Limb (tissue), 2 donors: ENCODE measurements at regions not wholly inside any gene's neighbourhood (a gene's known extent, or its start where the extent isn't known, plus 50 kb on each side); places are given as distances from the start of the nearest gene placed in this dataset.
"Not testable (repeated sequence)": the region's sequence is repeated elsewhere in the genome, so short reads cannot be mapped to it uniquely, and the experiment has no call there.

Experiments
- DNase-seq, 2 donors: peaks; one replicate each; pipeline ENCODE4 v3.0.0-alpha.2; 2016; ENCODE audit errors: extremely low spot score in 2 of 2

DNA sequence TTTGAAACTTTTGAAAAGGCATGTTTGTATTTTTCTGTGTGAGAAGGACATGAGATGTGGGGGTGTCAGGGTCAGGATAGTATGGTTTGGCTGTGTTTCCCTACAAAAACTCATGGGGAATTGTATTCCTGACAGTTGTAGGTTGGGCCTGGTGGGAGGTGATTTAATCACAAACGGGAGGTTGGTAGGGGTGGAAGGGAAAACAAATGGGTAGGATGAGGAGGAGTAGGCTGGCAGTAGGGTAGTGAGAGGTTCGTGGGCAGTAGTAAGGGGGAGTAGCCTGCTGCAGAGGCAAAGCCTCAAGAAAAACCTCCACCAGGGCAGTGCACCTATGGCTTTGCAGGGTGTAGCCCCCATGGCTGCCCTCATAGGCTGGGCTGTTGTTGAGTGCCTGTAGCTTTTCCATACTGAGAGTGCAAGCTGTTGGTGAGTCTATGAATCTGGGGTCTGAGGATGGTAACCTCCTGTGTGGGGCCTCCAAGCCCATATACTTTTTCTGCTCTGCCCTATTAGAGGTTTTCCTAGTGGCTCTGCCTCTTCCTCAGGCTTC lies 587.7 kb downstream of the CWH43 start:
- DNase-seq = not testable (repeated sequence)

GRCh38 chr4:49575250-49575649 lies 589.2 kb downstream of the CWH43 start:
- DNase-seq = not testable (repeated sequence)

- DNase-seq = not testable (repeated sequence)
Measured at GRCh38 chr4:49578371-49578770, 592.3 kb downstream of the CWH43 start.

- not testable (repeated sequence) for DNase-seq
Measured at GRCh38 chr4:49578899-49579298, 592.8 kb downstream of the CWH43 start.

- not testable (repeated sequence) for DNase-seq
Measured at GRCh38 chr4:49580166-49580565, 594.1 kb downstream of the CWH43 start.

DNA sequence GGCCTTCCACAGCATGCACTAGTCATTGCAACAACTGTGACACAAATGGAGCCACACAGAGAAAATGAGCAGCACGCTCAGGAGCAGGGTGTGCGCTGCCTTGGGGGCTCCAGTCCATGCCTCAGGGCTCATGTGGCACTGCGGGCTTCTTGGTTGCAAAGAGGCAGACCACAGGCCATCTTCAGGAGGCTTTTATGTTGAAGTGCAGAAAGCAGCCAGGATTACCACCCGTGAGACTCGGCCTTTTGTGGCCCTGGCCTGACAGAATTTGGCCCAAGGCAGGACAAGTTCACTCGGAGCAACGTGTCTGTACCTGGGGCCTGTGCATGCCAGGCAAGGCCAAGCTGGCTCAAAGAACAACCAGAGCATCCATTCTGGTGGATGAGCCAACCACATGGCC lies 602.3 kb downstream of the CWH43 start:
- DNase-seq = not testable (repeated sequence)

GRCh38 chr4:49618436-49618835 lies 632.4 kb downstream of the CWH43 start:
- DNase-seq = not testable (repeated sequence)

DNA sequence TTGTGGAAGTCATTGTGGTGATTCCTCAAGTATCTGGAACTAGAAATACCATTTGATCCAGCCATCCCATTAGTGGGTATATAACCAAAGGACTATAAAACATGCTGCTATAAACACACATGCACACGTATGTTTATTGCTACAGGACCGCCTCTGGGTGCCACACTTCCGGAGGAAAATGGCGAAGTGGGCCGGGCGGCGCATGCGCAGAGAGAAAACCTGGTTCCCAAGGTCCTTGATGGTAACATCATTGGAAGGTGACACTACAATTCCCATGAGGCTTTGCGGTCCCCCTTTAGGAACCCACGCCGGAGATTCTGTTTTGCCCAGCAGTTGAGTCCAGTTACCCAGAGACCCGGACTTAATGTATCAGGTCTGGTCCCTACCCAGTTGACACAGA lies 640.4 kb downstream of the CWH43 start:
- DNase-seq = not testable (repeated sequence)
